Naive thymus-derived CD4-positive, alpha-beta T cell (primary cell): ENCODE measurements at regions not wholly inside any gene's neighbourhood (a gene's known extent, or its start where the extent isn't known, plus 50 kb on each side); places are given as distances from the start of the nearest gene placed in this dataset.

Source experiments
- ATAC-seq: fragments of 150-1000 bp; cut with Tn5 transposase; 2 replicates; pipeline ENCODE4 v1.10.0; 2021; ENCODE audit warnings: mild to moderate bottlenecking, moderate library complexity
- CTCF ChIA-PET: fragments of 350-600 bp; sonication (Branson Sonifier 250); formaldehyde crosslinking; loops from one replicate; lab custom pipeline; 2021; ENCODE audit warnings: antibody characterized with exemption; lab: Charles Lee
- POLR2A ChIA-PET: fragments of 350-600 bp; sonication (Branson Sonifier 250); formaldehyde crosslinking; loops from one replicate; lab custom pipeline; 2021; ENCODE audit warnings: antibody characterized with exemption, inconsistent platforms; lab: Charles Lee
- DNase-seq, 9 donors: peaks; one replicate each; pipeline versions ENCODE4 v3.0.0 to v3.0.0-alpha.2; 2020 to 2022; ENCODE audit warnings: mixed read lengths in 1 of 9
- H3K27ac ChIP-seq: one replicate; pipeline ENCODE4 v1.7.0; 2013; ENCODE audit warnings: mild to moderate bottlenecking, low read depth, low read length, moderate library complexity
- H3K27me3 ChIP-seq, 2 donors: one replicate each; pipeline ENCODE4 v1.7.0; 2013; ENCODE audit warnings: low read length in 2 of 2, mild to moderate bottlenecking in 2 of 2, moderate library complexity in 2 of 2; ENCODE audit not compliant: control insufficient read depth in 2 of 2, insufficient read depth in 2 of 2
- H3K36me3 ChIP-seq, 3 experiments: 1 replicate in 2 of 3; 2 replicates in 1 of 3; pipeline ENCODE4 v1.7.0; 2013; ENCODE audit warnings: low read length in 3 of 3, mild to moderate bottlenecking in 3 of 3, moderate library complexity in 1 of 3; ENCODE audit not compliant: insufficient read depth in 3 of 3, control insufficient read depth in 2 of 3
- H3K4me1 ChIP-seq, 2 donors: one replicate each; pipeline ENCODE4 v1.7.0; 2013; ENCODE audit warnings: low read length in 2 of 2, mild to moderate bottlenecking in 2 of 2, moderate library complexity in 1 of 2; ENCODE audit not compliant: control insufficient read depth in 2 of 2, insufficient read depth in 2 of 2
- H3K4me3 ChIP-seq: 2 replicates; pipeline ENCODE4 v1.7.0; 2013; ENCODE audit warnings: mild to moderate bottlenecking, low read length
- H3K9me3 ChIP-seq, 3 experiments: 1 replicate in 2 of 3; 2 replicates in 1 of 3; pipeline ENCODE4 v1.7.0; 2013; ENCODE audit warnings: low read length in 3 of 3; ENCODE audit not compliant: control insufficient read depth in 2 of 3
- H3K27ac Mint-ChIP-seq, 9 donors: one replicate each; pipeline ENCODE4 v1.8.0; 2020 to 2022; ENCODE audit warnings: mixed read lengths in 9 of 9, mild to moderate bottlenecking in 8 of 9, moderate library complexity in 5 of 9, inconsistent platforms in 2 of 9
- H3K27me3 Mint-ChIP-seq, 5 donors: one replicate each; pipeline ENCODE4 v1.8.0; 2021 to 2022; ENCODE audit warnings: mixed read lengths in 5 of 5, mild to moderate bottlenecking in 1 of 5
- H3K36me3 Mint-ChIP-seq, 5 donors: one replicate each; pipeline ENCODE4 v1.8.0; 2020 to 2022; ENCODE audit warnings: mixed read lengths in 5 of 5, mild to moderate bottlenecking in 3 of 5, inconsistent platforms in 1 of 5
- H3K4me1 Mint-ChIP-seq, 7 donors: one replicate each; pipeline ENCODE4 v1.8.0; 2020 to 2022; ENCODE audit warnings: mixed read lengths in 7 of 7, mild to moderate bottlenecking in 3 of 7, inconsistent platforms in 1 of 7
- H3K4me3 Mint-ChIP-seq, 10 donors: one replicate each; pipeline ENCODE4 v1.8.0; 2020 to 2022; ENCODE audit warnings: mild to moderate bottlenecking in 10 of 10, mixed read lengths in 10 of 10, moderate library complexity in 6 of 10, inconsistent platforms in 2 of 10
- H3K9me3 Mint-ChIP-seq, 11 donors: one replicate each; pipeline ENCODE4 v1.8.0; 2020 to 2022; ENCODE audit warnings: mixed read lengths in 11 of 11, mild to moderate bottlenecking in 4 of 11, inconsistent platforms in 1 of 11, moderate library complexity in 1 of 11
- intact Hi-C, 2 donors: fragments of 100-400 bp; cut with micrococcal nuclease; formaldehyde crosslinking; loops; one replicate each; pipeline ENCODE4 v1.15.1; 2023

DNA sequence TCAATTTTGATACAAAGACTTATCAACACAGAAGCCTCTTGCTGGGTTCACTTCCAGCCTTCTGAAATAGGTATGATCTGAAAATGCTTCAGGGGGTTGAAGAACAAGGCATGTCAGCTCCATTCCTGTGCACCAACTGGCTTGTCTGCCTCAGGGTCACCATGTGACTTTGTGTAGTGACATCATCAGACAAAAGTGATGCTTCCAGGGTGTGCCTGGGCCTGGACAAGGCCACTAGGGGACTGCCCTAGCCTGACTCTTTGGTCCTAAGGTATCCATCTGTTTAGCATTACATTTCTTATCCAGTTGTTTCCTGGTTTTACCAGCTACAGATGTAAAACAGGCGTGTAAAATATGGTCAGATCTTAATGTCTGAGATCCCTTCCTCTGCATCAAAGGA lies 155.6 kb downstream of the CAND1 start:
- peaks cover 0 to 13% (median 6%) of the 10 kb centered on the region in 7 donors for H3K4me1 Mint-ChIP-seq
- no peak for DNase-seq
- H3K4me1 ChIP-seq, result no peaks in the 10 kb centered on the region
- no peak overlapping the region for H3K4me3 Mint-ChIP-seq
- no peaks in the 10 kb centered on the region for H3K36me3 ChIP-seq
- peaks cover 0 to 4% (median 0%) of the 10 kb centered on the region in 11 donors for H3K9me3 Mint-ChIP-seq
- H3K36me3 Mint-ChIP-seq, result no peaks in the 10 kb centered on the region
- no peak overlapping the region for H3K4me3 ChIP-seq
- H3K9me3 ChIP-seq, result no peaks in the 10 kb centered on the region
- H3K27me3 ChIP-seq, result no peaks in the 10 kb centered on the region
- intact Hi-C loops, result no loop called here
- ATAC-seq, result no peak
- H3K27ac Mint-ChIP-seq, result no peak overlapping the region
- POLR2A ChIA-PET, result no interaction called here
- no peak overlapping the region for H3K27ac ChIP-seq
- H3K27me3 Mint-ChIP-seq, result peaks cover 0 to 18% (median 0%) of the 10 kb centered on the region in 5 donors
- CTCF ChIA-PET, result interaction anchor here (0.8 kb wide), 1 partner anchor 67 kb away, joined by 3 read pairs; no protein-coding TSS in a partner anchor

DNA sequence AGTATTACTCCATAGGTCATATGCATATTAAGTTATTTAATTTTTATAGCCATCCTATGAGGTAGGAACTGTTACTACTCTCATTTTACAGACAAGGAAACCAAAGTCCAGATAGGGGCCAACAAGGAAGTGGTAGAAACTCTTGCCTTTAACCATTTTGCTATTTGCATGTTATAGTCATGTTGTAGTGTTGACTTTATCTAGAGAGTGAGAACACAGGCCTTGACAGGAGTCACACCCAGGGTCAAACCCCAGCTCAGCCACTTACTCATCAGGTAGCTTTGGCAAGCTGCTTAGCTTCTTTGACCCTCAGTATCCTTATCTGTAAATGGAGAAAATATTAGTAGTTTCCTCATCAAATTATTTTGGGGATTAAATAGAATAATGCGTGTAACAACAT lies 156.2 kb downstream of the CAND1 start:
- no peak overlapping the region for H3K27ac ChIP-seq
- ChIA-PET CTCF (interaction anchor here (0.5 to 0.9 kb wide), 3 partner anchors 505 to 617 kb away, joined by 3 read pairs; no protein-coding TSS in a partner anchor), POLR2A (interaction anchor here (0.5 to 1.1 kb wide), 2 partner anchors 207 to 740 kb away, joined by 5 to 6 read pairs; no protein-coding TSS in a partner anchor)
- no peaks in the 10 kb centered on the region for H3K4me1 ChIP-seq
- peaks cover 0 to 13% (median 6%) of the 10 kb centered on the region in 7 donors for H3K4me1 Mint-ChIP-seq
- H3K4me3 Mint-ChIP-seq, result no peak overlapping the region
- no peaks in the 10 kb centered on the region for H3K27me3 ChIP-seq
- H3K9me3 Mint-ChIP-seq, result peaks cover 0 to 4% (median 0%) of the 10 kb centered on the region in 11 donors
- intact Hi-C loops, result no loop called here
- H3K9me3 ChIP-seq, result no peaks in the 10 kb centered on the region
- DNase-seq (no peak), ATAC-seq (no peak)
- H3K27ac Mint-ChIP-seq, result no peak overlapping the region
- H3K27me3 Mint-ChIP-seq, result peaks cover 0 to 18% (median 0%) of the 10 kb centered on the region in 5 donors
- no peak overlapping the region for H3K4me3 ChIP-seq
- H3K36me3 Mint-ChIP-seq, result peaks cover 0 to 3% (median 0%) of the 10 kb centered on the region in 5 donors
- no peaks in the 10 kb centered on the region for H3K36me3 ChIP-seq

DNA sequence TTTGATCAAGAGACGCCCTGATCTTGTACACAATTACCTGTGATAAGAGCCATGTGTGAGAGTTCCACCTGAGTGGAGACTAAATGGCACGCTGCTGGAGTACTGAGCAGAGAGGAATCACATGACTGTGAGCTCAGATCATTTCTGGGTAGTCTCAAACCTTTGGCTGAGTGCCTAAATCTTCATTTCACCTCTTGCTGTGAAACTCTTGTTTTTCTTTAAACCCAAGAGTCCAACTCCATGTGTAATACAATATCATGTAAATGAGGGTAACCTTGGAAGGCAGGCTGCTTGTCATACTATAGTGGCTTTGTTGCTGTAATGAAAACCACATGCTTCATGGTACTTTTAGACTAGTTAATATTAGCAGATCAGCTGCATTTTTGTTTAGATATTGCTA lies 156.9 kb downstream of the CAND1 start:
- H3K27me3 ChIP-seq, result no peaks in the 10 kb centered on the region
- H3K4me1 ChIP-seq, result no peaks in the 10 kb centered on the region
- Mint-ChIP-seq H3K27ac (peak overlapping the region in 1 of 9 donors; percentile 2), H3K4me1 (peaks cover 0 to 13% (median 6%) of the 10 kb centered on the region in 7 donors), H3K9me3 (peaks cover 0 to 4% (median 0%) of the 10 kb centered on the region in 11 donors), H3K27me3 (peaks cover 0 to 18% (median 0%) of the 10 kb centered on the region in 5 donors), H3K36me3 (peaks cover 0 to 3% (median 0%) of the 10 kb centered on the region in 5 donors), H3K4me3 (peak overlapping the region in 1 of 10 donors; percentile 5)
- peak; percentile 29 for ATAC-seq
- H3K9me3 ChIP-seq, result no peaks in the 10 kb centered on the region
- H3K27ac ChIP-seq, result no peak overlapping the region
- intact Hi-C loops, result no loop called here
- ChIA-PET POLR2A (interaction anchor here (0.5 to 1.1 kb wide), 2 partner anchors 206 to 740 kb away, joined by 5 to 6 read pairs; no protein-coding TSS in a partner anchor), CTCF (interaction anchor here (0.6 to 0.9 kb wide), 2 partner anchors 504 to 517 kb away, joined by 3 read pairs; no protein-coding TSS in a partner anchor)
- peak in 4 of 9 donors; percentile 3 to 18 (median 7) for DNase-seq
- H3K36me3 ChIP-seq, result no peaks in the 10 kb centered on the region
- H3K4me3 ChIP-seq, result no peak overlapping the region

DNA sequence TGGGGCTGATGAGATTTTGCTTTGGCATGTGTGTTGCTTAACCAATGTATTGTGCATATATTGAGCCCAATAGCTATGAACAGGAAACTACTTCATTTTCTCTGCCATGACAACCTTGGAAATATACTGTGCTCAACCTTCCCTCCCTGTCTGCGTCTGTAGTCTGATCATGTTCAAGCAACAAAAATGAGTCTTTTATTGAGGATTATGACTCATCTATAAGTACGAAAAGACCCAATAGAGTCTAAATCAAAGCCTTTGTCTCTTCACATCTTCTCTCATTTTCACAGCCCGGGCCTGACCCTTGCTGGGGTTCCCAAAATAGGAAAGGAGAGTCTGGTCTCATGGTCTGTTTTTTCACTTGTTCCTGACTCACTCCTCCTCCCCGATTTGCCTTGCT lies 158.2 kb downstream of the CAND1 start:
- H3K9me3 Mint-ChIP-seq, result peaks cover 0 to 4% (median 0%) of the 10 kb centered on the region in 11 donors
- no peaks in the 10 kb centered on the region for H3K27me3 ChIP-seq
- intact Hi-C loops, result no loop called here
- H3K36me3 ChIP-seq, result no peaks in the 10 kb centered on the region
- peaks cover 0 to 19% (median 0%) of the 10 kb centered on the region in 5 donors for H3K27me3 Mint-ChIP-seq
- no peak overlapping the region for H3K4me3 Mint-ChIP-seq
- H3K9me3 ChIP-seq, result no peaks in the 10 kb centered on the region
- peaks cover 0 to 3% (median 0%) of the 10 kb centered on the region in 5 donors for H3K36me3 Mint-ChIP-seq
- DNase-seq (no peak), ATAC-seq (no peak)
- no peak overlapping the region for H3K27ac Mint-ChIP-seq
- peaks cover 0 to 14% (median 6%) of the 10 kb centered on the region in 7 donors for H3K4me1 Mint-ChIP-seq
- H3K27ac ChIP-seq, result no peak overlapping the region
- H3K4me1 ChIP-seq, result no peaks in the 10 kb centered on the region
- ChIA-PET POLR2A (no interaction called here), CTCF (no interaction called here)
- H3K4me3 ChIP-seq, result no peak overlapping the region

DNA sequence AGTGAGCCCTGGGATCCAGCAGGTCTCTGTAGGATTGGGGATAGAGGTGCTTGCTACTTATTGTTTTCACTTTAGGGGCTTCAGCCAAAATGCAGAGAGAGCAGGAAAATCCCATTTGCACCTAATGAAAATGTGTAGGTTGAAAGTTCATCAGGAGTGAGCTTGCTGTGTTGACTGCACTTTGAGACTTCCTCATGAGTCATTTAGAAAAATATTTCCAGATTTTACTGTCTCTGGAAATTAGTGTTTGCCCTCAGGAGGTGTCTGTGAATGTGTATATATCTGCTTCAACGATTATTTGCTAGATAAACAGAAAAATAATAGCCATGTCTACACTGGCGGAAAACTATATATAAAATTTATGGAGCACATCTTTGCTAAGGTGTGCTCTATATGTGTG lies 159.3 kb downstream of the CAND1 start:
- Histone ChIP-seq H3K27ac (no peak overlapping the region), H3K27me3 (no peaks in the 10 kb centered on the region), H3K36me3 (no peaks in the 10 kb centered on the region), H3K4me1 (no peaks in the 10 kb centered on the region), H3K4me3 (no peak overlapping the region), H3K9me3 (no peaks in the 10 kb centered on the region)
- Mint-ChIP-seq H3K4me1 (peaks cover 0 to 14% (median 6%) of the 10 kb centered on the region in 7 donors), H3K27ac (no peak overlapping the region), H3K36me3 (peaks cover 0 to 3% (median 0%) of the 10 kb centered on the region in 5 donors), H3K9me3 (peaks cover 0 to 4% (median 0%) of the 10 kb centered on the region in 11 donors), H3K27me3 (peaks cover 0 to 20% (median 0%) of the 10 kb centered on the region in 5 donors), H3K4me3 (no peak overlapping the region)
- ATAC-seq (no peak), DNase-seq (no peak)
- ChIA-PET POLR2A (interaction anchor here (0.6 kb wide), 1 partner anchor 19 kb away, joined by 3 read pairs; no protein-coding TSS in a partner anchor), CTCF (no interaction called here)
- intact Hi-C loops, result no loop called here

DNA sequence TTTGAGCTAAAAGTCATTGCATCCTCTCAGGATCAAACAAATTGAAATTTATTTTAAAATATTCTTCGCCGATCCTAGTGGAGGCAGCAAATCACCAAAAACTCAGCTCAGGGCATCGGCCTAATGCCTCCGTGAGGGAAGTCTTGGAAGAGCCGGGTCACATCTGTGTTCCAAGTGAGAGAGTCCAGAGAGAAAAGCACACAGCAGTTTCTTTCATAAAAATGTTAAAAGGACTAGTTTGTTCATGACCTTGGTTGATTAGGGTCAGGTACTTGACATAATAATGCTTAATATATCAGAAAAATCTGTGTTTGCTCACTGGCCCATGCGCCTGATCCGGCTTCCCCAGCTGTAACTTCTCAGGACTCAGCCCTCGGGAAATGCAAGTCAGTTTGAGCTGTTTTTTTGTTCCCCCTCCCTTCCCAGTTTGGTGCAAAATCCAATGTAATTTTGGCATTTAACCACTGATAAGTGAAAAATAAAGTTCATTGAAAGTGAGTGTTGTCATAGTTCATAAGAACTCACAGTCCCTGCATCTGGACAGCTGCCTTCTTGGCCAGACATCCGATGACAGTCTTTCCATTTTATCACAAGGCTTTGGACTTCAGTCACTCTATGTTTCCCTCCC lies 161.7 kb downstream of the CAND1 start:
- Mint-ChIP-seq H3K27ac (no peak overlapping the region), H3K9me3 (peaks cover 0 to 3% (median 0%) of the 10 kb centered on the region in 11 donors), H3K27me3 (peaks cover 0 to 15% (median 0%) of the 10 kb centered on the region in 5 donors), H3K36me3 (peaks cover 0 to 3% (median 0%) of the 10 kb centered on the region in 5 donors), H3K4me1 (peaks cover 0 to 13% (median 4%) of the 10 kb centered on the region in 7 donors), H3K4me3 (no peak overlapping the region)
- no peak overlapping the region for H3K4me3 ChIP-seq
- H3K4me1 ChIP-seq, result no peaks in the 10 kb centered on the region
- no peaks in the 10 kb centered on the region for H3K27me3 ChIP-seq
- no peak for ATAC-seq
- H3K9me3 ChIP-seq, result no peaks in the 10 kb centered on the region
- ChIA-PET POLR2A (no interaction called here), CTCF (interaction anchor here (0.6 to 1.6 kb wide), 4 partner anchors 11 to 508 kb away, joined by 3 to 6 read pairs (median 3); no protein-coding TSS in a partner anchor)
- H3K36me3 ChIP-seq, result no peaks in the 10 kb centered on the region
- intact Hi-C loops, result no loop called here
- H3K27ac ChIP-seq, result no peak overlapping the region
- DNase-seq, result no peak
